ENCODE measurements at regions not wholly inside any gene's neighbourhood (a gene's known extent, or its start where the extent isn't known, plus 50 kb on each side); places are given as distances from the start of the nearest gene placed in this dataset.

DNA sequence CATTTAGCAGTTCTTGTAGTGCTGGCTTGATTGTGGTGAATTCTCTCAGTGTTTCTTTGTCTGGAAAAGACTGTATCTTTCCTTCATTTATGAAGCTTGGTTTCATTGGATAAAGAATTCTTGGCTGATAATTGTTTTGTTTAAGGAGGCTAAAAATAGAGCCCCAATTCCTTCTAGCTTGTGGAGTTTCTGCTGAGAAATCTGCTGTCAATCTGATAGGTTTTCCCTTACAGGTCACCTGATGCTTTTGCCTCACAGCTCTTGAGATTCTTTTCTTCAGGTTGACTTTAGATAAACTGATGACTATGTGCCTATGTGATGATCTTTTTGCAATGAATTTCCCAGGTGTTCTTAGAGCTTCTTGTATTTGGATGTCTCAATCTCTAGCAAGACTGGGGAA, 1508.5 kb upstream of the FLRT2 start:
- TF ChIP-seq POLR2AphosphoS5 (IDR thresholded peaks at IDR 0.05; ENCODE audit: low read depth, low read length) (no peak), POLR2A (IDR thresholded peaks at IDR 0.05; ENCODE audit: low read depth, low read length) (no peak), TAF1 (IDR thresholded peaks at IDR 0.05; ENCODE audit: borderline replicate concordance, low read depth, low read length) (no peak)
